ENCODE measurements at regions not wholly inside any gene's neighbourhood (a gene's known extent, or its start where the extent isn't known, plus 50 kb on each side); places are given as distances from the start of the nearest gene placed in this dataset.

DNA sequence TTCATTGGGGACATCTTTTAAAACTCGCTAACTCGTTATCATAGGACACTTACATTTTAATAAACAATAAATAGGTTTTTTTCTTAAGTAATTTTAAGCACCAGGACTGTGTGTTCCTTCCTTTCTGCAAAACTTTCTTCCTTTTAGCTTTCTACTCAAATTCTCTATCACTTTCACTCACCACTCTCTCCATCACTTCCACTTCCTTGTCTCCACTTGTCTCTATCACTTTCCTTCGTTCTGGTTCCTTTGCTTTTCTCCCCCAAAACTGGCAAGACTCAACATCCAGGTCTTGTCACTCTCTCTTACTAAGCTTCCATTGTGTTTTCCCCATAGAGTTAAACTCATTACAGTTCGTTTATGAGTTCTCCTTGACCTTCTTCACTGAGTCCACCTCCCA, 99.0 kb downstream of the ZPLD1 start:
- H3K4me3 ChIP-seq (ENCODE audit: low read length): no peak overlapping the region
- H3K4me3 Mint-ChIP-seq: no peak overlapping the region
- H3K36me3 Mint-ChIP-seq: no peaks in the 10 kb centered on the region
- intact Hi-C loops (cut with micrococcal nuclease): no loop called here
- no peaks in the 10 kb centered on the region for H3K9me3 ChIP-seq (ENCODE audit: control insufficient read depth, insufficient read depth, low read length)
- ATAC-seq: no peak
- no peaks in the 10 kb centered on the region for H3K27me3 ChIP-seq (ENCODE audit: control insufficient read depth, insufficient read depth, low read length)
- peaks cover 0 to 8% of the 10 kb centered on the region in 2 donors for H3K4me1 Mint-ChIP-seq
- no peaks in the 10 kb centered on the region for H3K36me3 ChIP-seq (ENCODE audit: control insufficient read depth, insufficient read depth, low read length)
- peaks cover 8% of the 10 kb centered on the region for H3K4me1 ChIP-seq (ENCODE audit: control insufficient read depth, insufficient read depth, low read length)
- DNase-seq: no peak
- peaks cover 0 to 4% of the 10 kb centered on the region in 2 donors for H3K27me3 Mint-ChIP-seq (ENCODE audit: low read depth in 2 of 2)
- TF ChIP-seq, protein P1, sequence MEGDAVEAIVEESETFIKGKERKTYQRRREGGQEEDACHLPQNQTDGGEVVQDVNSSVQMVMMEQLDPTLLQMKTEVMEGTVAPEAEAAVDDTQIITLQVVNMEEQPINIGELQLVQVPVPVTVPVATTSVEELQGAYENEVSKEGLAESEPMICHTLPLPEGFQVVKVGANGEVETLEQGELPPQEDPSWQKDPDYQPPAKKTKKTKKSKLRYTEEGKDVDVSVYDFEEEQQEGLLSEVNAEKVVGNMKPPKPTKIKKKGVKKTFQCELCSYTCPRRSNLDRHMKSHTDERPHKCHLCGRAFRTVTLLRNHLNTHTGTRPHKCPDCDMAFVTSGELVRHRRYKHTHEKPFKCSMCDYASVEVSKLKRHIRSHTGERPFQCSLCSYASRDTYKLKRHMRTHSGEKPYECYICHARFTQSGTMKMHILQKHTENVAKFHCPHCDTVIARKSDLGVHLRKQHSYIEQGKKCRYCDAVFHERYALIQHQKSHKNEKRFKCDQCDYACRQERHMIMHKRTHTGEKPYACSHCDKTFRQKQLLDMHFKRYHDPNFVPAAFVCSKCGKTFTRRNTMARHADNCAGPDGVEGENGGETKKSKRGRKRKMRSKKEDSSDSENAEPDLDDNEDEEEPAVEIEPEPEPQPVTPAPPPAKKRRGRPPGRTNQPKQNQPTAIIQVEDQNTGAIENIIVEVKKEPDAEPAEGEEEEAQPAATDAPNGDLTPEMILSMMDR (IDR thresholded peaks at IDR 0.05): no peak
- no peak overlapping the region for H3K27ac ChIP-seq (ENCODE audit: low read length)
- H3K27ac Mint-ChIP-seq: no peak overlapping the region
- no peaks in the 10 kb centered on the region for H3K9me3 Mint-ChIP-seq
- 64% methylated on average over 2 of the region's 4 CpGs for WGBS (ENCODE audit: insufficient coverage)

DNA sequence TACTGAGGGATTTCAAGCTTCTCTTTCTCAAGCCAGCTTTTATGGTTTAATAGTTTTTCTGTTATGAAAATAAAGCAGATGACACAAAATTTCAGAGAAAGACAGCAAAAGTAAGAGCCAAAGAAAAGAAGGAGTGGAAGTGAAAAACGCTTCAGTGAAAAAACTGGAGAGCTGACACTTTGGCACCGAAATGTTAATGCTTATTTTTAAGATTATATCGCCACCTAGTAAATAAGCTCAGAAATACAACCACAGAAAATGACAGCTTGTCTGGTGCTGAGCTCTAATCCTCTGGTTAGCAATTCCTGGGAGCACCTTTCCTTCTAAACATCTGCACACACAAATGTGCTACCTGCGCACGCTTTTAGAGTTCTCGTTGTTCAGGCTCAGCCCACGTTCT, 101.6 kb downstream of the ZPLD1 start:
- no peak for ATAC-seq
- H3K27ac Mint-ChIP-seq: no peak overlapping the region
- TF ChIP-seq, protein P1 (IDR thresholded peaks at IDR 0.05): no peak
- Histone ChIP-seq H3K4me1 (ENCODE audit: control insufficient read depth, insufficient read depth, low read length) (peaks cover 8% of the 10 kb centered on the region), H3K9me3 (ENCODE audit: control insufficient read depth, insufficient read depth, low read length) (no peaks in the 10 kb centered on the region), H3K27me3 (ENCODE audit: control insufficient read depth, insufficient read depth, low read length) (peaks cover 2% of the 10 kb centered on the region), H3K36me3 (ENCODE audit: control insufficient read depth, insufficient read depth, low read length) (no peaks in the 10 kb centered on the region), H3K27ac (ENCODE audit: low read length) (no peak overlapping the region), H3K4me3 (ENCODE audit: low read length) (no peak overlapping the region)
- H3K4me3 Mint-ChIP-seq: no peak overlapping the region
- intact Hi-C loops (cut with micrococcal nuclease): loop anchor here (2.0 to 5.0 kb wide), 2 partner anchors 302 to 734 kb away; no protein-coding TSS in a partner anchor
- H3K36me3 Mint-ChIP-seq: no peaks in the 10 kb centered on the region
- peaks cover 0 to 8% of the 10 kb centered on the region in 2 donors for H3K4me1 Mint-ChIP-seq
- peaks cover 0 to 6% of the 10 kb centered on the region in 2 donors for H3K27me3 Mint-ChIP-seq (ENCODE audit: low read depth in 2 of 2)
- H3K9me3 Mint-ChIP-seq: no peaks in the 10 kb centered on the region
- peak in 1 of 2 donors; percentile 46 for DNase-seq
- 20% methylated on average over 7 of the region's 7 CpGs for WGBS (ENCODE audit: insufficient coverage)

DNA sequence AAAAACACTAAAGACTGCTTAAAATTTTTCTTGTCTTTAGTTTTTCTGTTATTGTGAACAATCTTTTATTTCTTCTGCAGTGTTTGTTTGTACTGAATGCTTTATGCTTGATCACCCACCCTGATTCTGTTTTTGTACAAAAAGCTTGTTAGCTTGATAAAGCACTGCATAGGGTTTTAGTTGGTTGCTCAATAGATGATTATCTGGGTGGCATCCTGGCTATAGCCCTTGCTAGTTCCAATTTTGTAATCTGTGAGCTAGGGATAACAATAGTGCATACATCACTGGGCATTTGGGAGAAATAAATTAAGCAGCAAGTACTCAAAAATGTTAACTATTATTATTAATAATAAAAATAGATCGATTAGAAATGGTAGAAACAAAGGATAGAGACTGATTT, 102.3 kb downstream of the ZPLD1 start:
- Mint-ChIP-seq H3K4me1 (peaks cover 0 to 8% of the 10 kb centered on the region in 2 donors), H3K9me3 (no peaks in the 10 kb centered on the region), H3K4me3 (no peak overlapping the region), H3K27ac (no peak overlapping the region), H3K36me3 (no peaks in the 10 kb centered on the region), H3K27me3 (ENCODE audit: low read depth in 2 of 2) (peaks cover 0 to 6% of the 10 kb centered on the region in 2 donors)
- TF ChIP-seq, protein P1 (IDR thresholded peaks at IDR 0.05): no peak
- ATAC-seq: no peak
- Histone ChIP-seq H3K27ac (ENCODE audit: low read length) (no peak overlapping the region), H3K4me1 (ENCODE audit: control insufficient read depth, insufficient read depth, low read length) (peaks cover 8% of the 10 kb centered on the region), H3K4me3 (ENCODE audit: low read length) (no peak overlapping the region), H3K27me3 (ENCODE audit: control insufficient read depth, insufficient read depth, low read length) (peaks cover 2% of the 10 kb centered on the region), H3K36me3 (ENCODE audit: control insufficient read depth, insufficient read depth, low read length) (no peaks in the 10 kb centered on the region), H3K9me3 (ENCODE audit: control insufficient read depth, insufficient read depth, low read length) (no peaks in the 10 kb centered on the region)
- WGBS (ENCODE audit: insufficient coverage): no CpG with 5 or more reads among the region's 1 CpG
- DNase-seq: no peak
- intact Hi-C loops (cut with micrococcal nuclease): loop anchor here (2.0 to 5.0 kb wide), 2 partner anchors 302 to 735 kb away; no protein-coding TSS in a partner anchor

DNA sequence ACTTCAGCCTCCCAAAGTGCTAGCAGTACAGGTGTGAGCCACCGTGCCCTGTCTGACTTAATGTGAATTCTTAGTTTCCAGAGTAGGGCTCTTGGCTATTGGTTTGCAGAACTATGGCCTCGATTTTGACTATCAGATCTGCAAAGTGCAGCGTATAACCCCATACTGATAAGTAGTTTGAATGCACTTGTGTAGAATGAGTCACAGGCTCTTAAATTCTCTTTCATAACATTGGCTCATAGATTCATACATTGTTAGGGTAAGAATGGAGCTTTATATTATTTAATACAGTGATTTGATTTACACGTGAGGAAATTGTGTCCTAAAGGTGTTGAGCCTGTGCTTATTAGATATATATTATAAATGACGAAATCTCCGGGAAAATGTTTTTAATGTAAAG, 109.9 kb downstream of the ZPLD1 start:
- Mint-ChIP-seq H3K27me3 (ENCODE audit: low read depth in 2 of 2) (peaks cover 0 to 6% of the 10 kb centered on the region in 2 donors), H3K9me3 (no peaks in the 10 kb centered on the region), H3K36me3 (no peaks in the 10 kb centered on the region), H3K4me1 (no peaks in the 10 kb centered on the region), H3K27ac (no peak overlapping the region), H3K4me3 (no peak overlapping the region)
- no peaks in the 10 kb centered on the region for H3K36me3 ChIP-seq (ENCODE audit: control insufficient read depth, insufficient read depth, low read length)
- intact Hi-C loops (cut with micrococcal nuclease): no loop called here
- DNase-seq (no peak), ATAC-seq (no peak)
- TF ChIP-seq, protein P1 (IDR thresholded peaks at IDR 0.05): no peak
- no peak overlapping the region for H3K4me3 ChIP-seq (ENCODE audit: low read length)
- H3K9me3 ChIP-seq (ENCODE audit: control insufficient read depth, insufficient read depth, low read length): no peaks in the 10 kb centered on the region
- H3K27me3 ChIP-seq (ENCODE audit: control insufficient read depth, insufficient read depth, low read length): no peaks in the 10 kb centered on the region
- no peak overlapping the region for H3K27ac ChIP-seq (ENCODE audit: low read length)
- H3K4me1 ChIP-seq (ENCODE audit: control insufficient read depth, insufficient read depth, low read length): no peaks in the 10 kb centered on the region
- WGBS (ENCODE audit: insufficient coverage): 84% methylated on average over 4 of the region's 6 CpGs
